ENCODE measurements at regions not wholly inside any gene's neighbourhood (a gene's known extent, or its start where the extent isn't known, plus 50 kb on each side); places are given as distances from the start of the nearest gene placed in this dataset.

- TF ChIP-seq CTCF (IDR thresholded peaks at IDR 0.05) (no peak), EZH2 (IDR thresholded peaks at IDR 0.05; ENCODE audit: borderline replicate concordance, insufficient read depth, low read depth, low read length, poor library complexity, severe bottlenecking) (no peak)
These were observed 705.1 kb downstream of the MAT2B start for GRCh38 chr5:164210491-164210890.
